ENCODE measurements at regions not wholly inside any gene's neighbourhood (a gene's known extent, or its start where the extent isn't known, plus 50 kb on each side); places are given as distances from the start of the nearest gene placed in this dataset.

DNA sequence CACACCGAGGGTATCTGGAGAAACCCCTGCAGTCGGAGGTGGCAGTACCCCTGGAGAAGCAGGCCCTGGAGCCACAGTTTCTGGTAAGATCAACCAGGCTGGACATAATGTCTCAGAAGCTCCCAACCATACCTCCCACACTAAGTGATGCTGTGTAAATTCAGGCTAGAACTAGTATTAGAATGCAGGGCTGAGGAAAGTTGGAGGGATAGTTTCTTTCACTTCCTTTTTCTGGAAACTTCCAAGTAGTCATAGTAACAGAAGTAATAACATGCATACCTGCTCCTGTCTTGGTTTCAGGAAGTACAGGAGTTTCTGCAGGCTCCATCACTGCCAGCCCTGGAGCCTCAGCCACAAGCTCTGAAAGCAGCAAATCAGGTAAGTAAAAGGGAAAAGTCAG lies 228.1 kb upstream of the CNTN1 start:
- BruUV-seq (replicated peaks): no TSS peak
- no peak for DNase-seq

DNA sequence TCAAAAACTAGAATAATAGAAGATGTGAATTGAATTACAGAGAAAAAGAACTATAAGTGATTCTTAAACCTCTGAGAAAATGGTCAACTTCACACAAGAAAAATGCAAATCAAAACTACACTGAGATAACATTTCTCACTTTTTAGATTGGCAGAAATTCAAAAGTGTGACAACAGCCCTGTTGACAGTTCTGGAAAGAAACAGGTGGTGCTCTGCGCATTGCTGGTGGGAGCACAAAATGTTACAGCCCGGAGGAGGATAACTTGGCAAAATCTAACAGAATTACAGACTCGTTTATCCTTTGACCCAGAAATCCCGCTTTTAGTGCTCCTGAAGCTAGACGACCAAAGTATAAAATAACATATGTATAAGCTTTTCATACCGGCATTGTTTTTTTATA lies 222.5 kb upstream of the CNTN1 start:
- H3K9me3 Mint-ChIP-seq (ENCODE audit: low read depth, unreplicated experiment): no peaks in the 10 kb centered on the region
- intact Hi-C loops (cut with micrococcal nuclease; ENCODE audit: unreplicated experiment): no loop called here
- H3K4me3 Mint-ChIP-seq (ENCODE audit: low read depth, unreplicated experiment): no peak overlapping the region
- TF ChIP-seq, protein P1, sequence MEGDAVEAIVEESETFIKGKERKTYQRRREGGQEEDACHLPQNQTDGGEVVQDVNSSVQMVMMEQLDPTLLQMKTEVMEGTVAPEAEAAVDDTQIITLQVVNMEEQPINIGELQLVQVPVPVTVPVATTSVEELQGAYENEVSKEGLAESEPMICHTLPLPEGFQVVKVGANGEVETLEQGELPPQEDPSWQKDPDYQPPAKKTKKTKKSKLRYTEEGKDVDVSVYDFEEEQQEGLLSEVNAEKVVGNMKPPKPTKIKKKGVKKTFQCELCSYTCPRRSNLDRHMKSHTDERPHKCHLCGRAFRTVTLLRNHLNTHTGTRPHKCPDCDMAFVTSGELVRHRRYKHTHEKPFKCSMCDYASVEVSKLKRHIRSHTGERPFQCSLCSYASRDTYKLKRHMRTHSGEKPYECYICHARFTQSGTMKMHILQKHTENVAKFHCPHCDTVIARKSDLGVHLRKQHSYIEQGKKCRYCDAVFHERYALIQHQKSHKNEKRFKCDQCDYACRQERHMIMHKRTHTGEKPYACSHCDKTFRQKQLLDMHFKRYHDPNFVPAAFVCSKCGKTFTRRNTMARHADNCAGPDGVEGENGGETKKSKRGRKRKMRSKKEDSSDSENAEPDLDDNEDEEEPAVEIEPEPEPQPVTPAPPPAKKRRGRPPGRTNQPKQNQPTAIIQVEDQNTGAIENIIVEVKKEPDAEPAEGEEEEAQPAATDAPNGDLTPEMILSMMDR (IDR thresholded peaks at IDR 0.05; ENCODE audit: unreplicated experiment): no peak
- no peak for DNase-seq
- no peaks in the 10 kb centered on the region for H3K4me1 Mint-ChIP-seq (ENCODE audit: low read depth, unreplicated experiment)
- H3K36me3 Mint-ChIP-seq (ENCODE audit: insufficient read depth, unreplicated experiment): no peaks in the 10 kb centered on the region
- no peak overlapping the region for H3K27ac Mint-ChIP-seq (ENCODE audit: unreplicated experiment)
- H3K27me3 Mint-ChIP-seq (ENCODE audit: unreplicated experiment): no peaks in the 10 kb centered on the region
- BruUV-seq (replicated peaks): no TSS peak
- CTCF ChIA-PET: no interaction called here

More for the DNA sequence above, 228.1 kb upstream of the CNTN1 start:
- intact Hi-C loops (cut with micrococcal nuclease; ENCODE audit: unreplicated experiment): no loop called here
- CTCF ChIA-PET: no interaction called here
- Mint-ChIP-seq H3K27ac (ENCODE audit: unreplicated experiment) (no peak overlapping the region), H3K4me1 (ENCODE audit: low read depth, unreplicated experiment) (no peaks in the 10 kb centered on the region), H3K9me3 (ENCODE audit: low read depth, unreplicated experiment) (no peaks in the 10 kb centered on the region), H3K36me3 (ENCODE audit: insufficient read depth, unreplicated experiment) (no peaks in the 10 kb centered on the region), H3K4me3 (ENCODE audit: low read depth, unreplicated experiment) (no peak overlapping the region), H3K27me3 (ENCODE audit: unreplicated experiment) (no peaks in the 10 kb centered on the region)
- TF ChIP-seq, protein P1 (IDR thresholded peaks at IDR 0.05; ENCODE audit: unreplicated experiment): no peak

DNA sequence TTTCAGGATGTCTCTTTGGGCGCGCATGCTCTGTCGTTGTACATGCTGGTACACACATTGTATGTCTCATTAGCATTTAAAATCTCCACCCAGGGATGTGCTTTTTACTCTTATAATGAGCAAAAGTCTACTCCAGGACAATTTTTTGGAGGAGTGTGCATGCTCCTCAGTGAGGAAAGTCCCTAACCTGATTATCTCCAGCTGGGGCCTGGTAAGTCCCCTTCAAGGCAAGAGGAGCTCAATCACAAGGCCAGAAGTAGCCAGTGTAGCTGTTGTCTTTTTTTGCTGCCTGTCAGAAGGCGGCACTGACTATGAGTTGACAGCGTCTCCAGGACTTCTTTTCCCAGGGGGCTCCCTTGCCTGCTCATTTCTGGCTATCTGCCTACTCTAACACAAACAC lies 218.3 kb upstream of the CNTN1 start:
- no peak overlapping the region for H3K4me3 Mint-ChIP-seq (ENCODE audit: low read depth, unreplicated experiment)
- CTCF ChIA-PET: interaction anchor here (0.5 kb wide), 1 partner anchor 742 kb away, joined by 4 read pairs; no protein-coding TSS in a partner anchor
- no peaks in the 10 kb centered on the region for H3K36me3 Mint-ChIP-seq (ENCODE audit: insufficient read depth, unreplicated experiment)
- TF ChIP-seq, protein P1 (IDR thresholded peaks at IDR 0.05; ENCODE audit: unreplicated experiment): no peak
- H3K27ac Mint-ChIP-seq (ENCODE audit: unreplicated experiment): no peak overlapping the region
- intact Hi-C loops (cut with micrococcal nuclease; ENCODE audit: unreplicated experiment): no loop called here
- no peaks in the 10 kb centered on the region for H3K9me3 Mint-ChIP-seq (ENCODE audit: low read depth, unreplicated experiment)
- no peaks in the 10 kb centered on the region for H3K27me3 Mint-ChIP-seq (ENCODE audit: unreplicated experiment)
- no peaks in the 10 kb centered on the region for H3K4me1 Mint-ChIP-seq (ENCODE audit: low read depth, unreplicated experiment)
- BruUV-seq (replicated peaks): no TSS peak
- no peak for DNase-seq

DNA sequence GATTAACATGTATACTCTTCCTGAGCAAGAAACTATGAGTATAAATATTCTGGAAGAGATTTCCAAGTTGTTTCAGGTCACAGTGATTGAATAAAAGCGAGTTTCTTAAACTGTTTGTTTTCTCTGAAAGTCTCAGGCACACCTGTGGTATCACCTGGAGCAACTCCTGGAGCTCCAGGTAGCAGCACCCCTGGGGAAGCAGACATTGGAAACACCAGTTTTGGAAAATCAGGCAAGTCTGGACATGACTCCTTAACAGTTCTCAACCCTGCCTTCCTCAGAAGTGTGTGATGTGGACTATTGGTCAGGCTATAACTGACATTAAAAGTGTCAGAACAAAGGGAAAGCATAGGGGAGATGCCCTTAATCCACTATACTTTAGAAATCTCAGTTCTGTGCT lies 217.6 kb upstream of the CNTN1 start:
- Mint-ChIP-seq H3K27ac (ENCODE audit: unreplicated experiment) (no peak overlapping the region), H3K4me1 (ENCODE audit: low read depth, unreplicated experiment) (no peaks in the 10 kb centered on the region), H3K36me3 (ENCODE audit: insufficient read depth, unreplicated experiment) (no peaks in the 10 kb centered on the region), H3K4me3 (ENCODE audit: low read depth, unreplicated experiment) (no peak overlapping the region), H3K27me3 (ENCODE audit: unreplicated experiment) (no peaks in the 10 kb centered on the region), H3K9me3 (ENCODE audit: low read depth, unreplicated experiment) (no peaks in the 10 kb centered on the region)
- TF ChIP-seq, protein P1 (IDR thresholded peaks at IDR 0.05; ENCODE audit: unreplicated experiment): no peak
- intact Hi-C loops (cut with micrococcal nuclease; ENCODE audit: unreplicated experiment): no loop called here
- BruUV-seq (replicated peaks): no TSS peak
- CTCF ChIA-PET: interaction anchor here (0.5 kb wide), 1 partner anchor 743 kb away, joined by 4 read pairs; no protein-coding TSS in a partner anchor
- no peak for DNase-seq
